ENCODE measurements at regions not wholly inside any gene's neighbourhood (a gene's known extent, or its start where the extent isn't known, plus 50 kb on each side); places are given as distances from the start of the nearest gene placed in this dataset.
"Not testable (repeated sequence)": the region's sequence is repeated elsewhere in the genome, so short reads cannot be mapped to it uniquely, and the experiment has no call there.

GRCh38 chrX:88937616-88938015 is 190.6 kb downstream of the CPXCR1 start:
- no peak for DNase-seq (ENCODE audit: extremely low spot score)
- CTCF ChIA-PET = interaction anchor here (0.7 kb wide), 1 partner anchor 550 kb away, joined by 5 read pairs; no protein-coding TSS in a partner anchor
- POLR2A ChIA-PET = no interaction called here
- no peak for TF ChIP-seq FOXM1 (IDR thresholded peaks at IDR 0.05; ENCODE audit: borderline replicate concordance)
- TF ChIP-seq L3MBTL2 (conservative IDR thresholded peaks at IDR 0.05) = no peak
- TF ChIP-seq HDGF (IDR thresholded peaks at IDR 0.05; ENCODE audit: borderline replicate concordance) = no peak

- POLR2A ChIA-PET = no interaction called here
- TF ChIP-seq TARDBP (IDR thresholded peaks at IDR 0.05) = no peak
- DNase-seq (ENCODE audit: extremely low spot score) = no peak
- CTCF ChIA-PET = no interaction called here
These were observed 193.9 kb downstream of the CPXCR1 start for GRCh38 chrX:88940904-88941303.

- DNase-seq (ENCODE audit: extremely low spot score) = no peak
- TF ChIP-seq L3MBTL2 (conservative IDR thresholded peaks at IDR 0.05) = no peak
- no peak for TF ChIP-seq TARDBP (IDR thresholded peaks at IDR 0.05)
- TF ChIP-seq LEF1 (IDR thresholded peaks at IDR 0.05; ENCODE audit: borderline replicate concordance) = no peak
- CTCF ChIA-PET = no interaction called here
- POLR2A ChIA-PET = no interaction called here
These were observed 197.6 kb downstream of the CPXCR1 start for GRCh38 chrX:88944661-88945060.

DNA sequence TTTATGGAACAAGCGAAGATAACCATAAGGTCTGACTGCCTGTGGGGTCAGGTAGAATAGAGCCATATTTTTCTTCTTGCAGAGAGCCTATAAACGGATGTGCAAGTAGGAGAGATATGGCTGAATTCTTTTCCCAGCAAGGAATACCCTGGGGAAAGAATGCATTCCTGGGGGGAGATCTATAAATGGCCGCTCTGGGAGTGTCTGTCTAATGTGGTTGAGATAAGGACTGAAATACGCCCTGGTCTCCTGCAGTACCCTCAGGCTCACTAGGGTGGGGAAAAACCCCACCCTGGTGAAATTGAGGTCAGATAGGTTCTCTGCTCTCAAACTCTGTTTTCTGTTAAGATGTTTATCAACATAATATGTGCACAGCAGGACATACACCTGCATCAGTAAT is 209.0 kb downstream of the CPXCR1 start:
- POLR2A ChIA-PET; CTCF ChIA-PET; DNase-seq (ENCODE audit: extremely low spot score): not testable (repeated sequence)

- no peak for DNase-seq (ENCODE audit: extremely low spot score)
- CTCF ChIA-PET = no interaction called here
- no peak for TF ChIP-seq FOXA1 (IDR thresholded peaks at IDR 0.05)
- TF ChIP-seq, protein P1, sequence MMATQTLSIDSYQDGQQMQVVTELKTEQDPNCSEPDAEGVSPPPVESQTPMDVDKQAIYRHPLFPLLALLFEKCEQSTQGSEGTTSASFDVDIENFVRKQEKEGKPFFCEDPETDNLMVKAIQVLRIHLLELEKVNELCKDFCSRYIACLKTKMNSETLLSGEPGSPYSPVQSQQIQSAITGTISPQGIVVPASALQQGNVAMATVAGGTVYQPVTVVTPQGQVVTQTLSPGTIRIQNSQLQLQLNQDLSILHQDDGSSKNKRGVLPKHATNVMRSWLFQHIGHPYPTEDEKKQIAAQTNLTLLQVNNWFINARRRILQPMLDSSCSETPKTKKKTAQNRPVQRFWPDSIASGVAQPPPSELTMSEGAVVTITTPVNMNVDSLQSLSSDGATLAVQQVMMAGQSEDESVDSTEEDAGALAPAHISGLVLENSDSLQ (IDR thresholded peaks at IDR 0.05) = no peak
- TF ChIP-seq ZNF384 (IDR thresholded peaks at IDR 0.05) = no peak
- TF ChIP-seq TARDBP (IDR thresholded peaks at IDR 0.05) = no peak
- TF ChIP-seq HDGF (IDR thresholded peaks at IDR 0.05; ENCODE audit: borderline replicate concordance) = no peak
- TF ChIP-seq L3MBTL2 (conservative IDR thresholded peaks at IDR 0.05) = no peak
- no peak for TF ChIP-seq FOXK2 (IDR thresholded peaks at IDR 0.05)
- TF ChIP-seq FOXM1 (IDR thresholded peaks at IDR 0.05; ENCODE audit: borderline replicate concordance) = no peak
- TF ChIP-seq BHLHE40 (IDR thresholded peaks at IDR 0.05; ENCODE audit: borderline replicate concordance) = no peak
- no peak for TF ChIP-seq CTBP1 (IDR thresholded peaks at IDR 0.05; ENCODE audit: borderline replicate concordance)
- no peak for TF ChIP-seq SP1 (IDR thresholded peaks at IDR 0.05)
- TF ChIP-seq ARNT (IDR thresholded peaks at IDR 0.05) = no peak
- no peak for TF ChIP-seq NFRKB (IDR thresholded peaks at IDR 0.05)
- TF ChIP-seq SUZ12 (IDR thresholded peaks at IDR 0.05) = no peak
- POLR2A ChIA-PET = no interaction called here
These were observed 230.8 kb downstream of the CPXCR1 start for GRCh38 chrX:88977835-88978234.

GRCh38 chrX:88982183-88982582 is 235.2 kb downstream of the CPXCR1 start:
- CTCF ChIA-PET = no interaction called here
- POLR2A ChIA-PET = no interaction called here
- TF ChIP-seq ZNF384 (IDR thresholded peaks at IDR 0.05) (no peak), FOXM1 (IDR thresholded peaks at IDR 0.05; ENCODE audit: borderline replicate concordance) (no peak), FOXK2 (IDR thresholded peaks at IDR 0.05) (no peak)
- DNase-seq (ENCODE audit: extremely low spot score) = no peak

DNA sequence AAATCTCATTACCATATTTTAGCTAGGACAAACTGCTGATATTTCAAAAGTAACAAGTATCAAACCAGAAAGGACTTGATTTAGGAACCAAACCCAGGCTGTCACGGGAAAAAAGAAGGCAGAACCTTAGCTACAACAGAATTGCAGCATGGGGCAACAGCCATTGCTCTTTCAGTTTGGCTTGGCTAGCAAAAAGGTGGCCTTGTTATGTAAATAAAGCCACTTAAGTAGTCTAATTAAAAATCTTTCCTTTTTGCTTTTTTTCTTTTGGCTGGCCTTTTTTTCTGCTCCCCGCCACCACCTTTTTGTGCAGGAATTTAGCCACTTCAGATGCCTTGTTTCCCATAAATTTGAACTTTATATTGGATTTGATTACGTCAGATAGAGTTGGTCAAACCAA is 235.9 kb downstream of the CPXCR1 start:
- ChIA-PET CTCF (interaction anchor here (0.7 kb wide), 1 partner anchor 353 kb away, joined by 3 read pairs; no protein-coding TSS in a partner anchor), POLR2A (no interaction called here)
- DNase-seq (ENCODE audit: extremely low spot score) = no peak
- TF ChIP-seq NFRKB (IDR thresholded peaks at IDR 0.05) (no peak), ZNF384 (IDR thresholded peaks at IDR 0.05) (no peak), L3MBTL2 (conservative IDR thresholded peaks at IDR 0.05) (no peak), HDGF (IDR thresholded peaks at IDR 0.05; ENCODE audit: borderline replicate concordance) (no peak), BHLHE40 (IDR thresholded peaks at IDR 0.05; ENCODE audit: borderline replicate concordance) (no peak), SP1 (IDR thresholded peaks at IDR 0.05) (no peak), FOXK2 (IDR thresholded peaks at IDR 0.05) (no peak), FOXA1 (IDR thresholded peaks at IDR 0.05) (no peak), TARDBP (IDR thresholded peaks at IDR 0.05) (no peak), LEF1 (IDR thresholded peaks at IDR 0.05; ENCODE audit: borderline replicate concordance) (no peak), CTBP1 (IDR thresholded peaks at IDR 0.05; ENCODE audit: borderline replicate concordance) (no peak), ELF4 (IDR thresholded peaks at IDR 0.05) (no peak), FOXM1 (IDR thresholded peaks at IDR 0.05; ENCODE audit: borderline replicate concordance) (no peak), ARNT (IDR thresholded peaks at IDR 0.05) (no peak), SUZ12 (IDR thresholded peaks at IDR 0.05) (no peak)
- TF ChIP-seq, protein P1 (IDR thresholded peaks at IDR 0.05) = no peak

- CTCF ChIA-PET = no interaction called here
- POLR2A ChIA-PET = no interaction called here
- TF ChIP-seq FOXM1 (IDR thresholded peaks at IDR 0.05; ENCODE audit: borderline replicate concordance) = no peak
- DNase-seq (ENCODE audit: extremely low spot score) = no peak
These were observed 241.8 kb downstream of the CPXCR1 start for GRCh38 chrX:88988796-88989195.
